ENCODE measurements at regions not wholly inside any gene's neighbourhood (a gene's known extent, or its start where the extent isn't known, plus 50 kb on each side); places are given as distances from the start of the nearest gene placed in this dataset.
A peak's percentile ranks its signal among the peaks of the same experiment; 100 is the strongest.
"Not testable (repeated sequence)": the region's sequence is repeated elsewhere in the genome, so short reads cannot be mapped to it uniquely, and the experiment has no call there.

DNA sequence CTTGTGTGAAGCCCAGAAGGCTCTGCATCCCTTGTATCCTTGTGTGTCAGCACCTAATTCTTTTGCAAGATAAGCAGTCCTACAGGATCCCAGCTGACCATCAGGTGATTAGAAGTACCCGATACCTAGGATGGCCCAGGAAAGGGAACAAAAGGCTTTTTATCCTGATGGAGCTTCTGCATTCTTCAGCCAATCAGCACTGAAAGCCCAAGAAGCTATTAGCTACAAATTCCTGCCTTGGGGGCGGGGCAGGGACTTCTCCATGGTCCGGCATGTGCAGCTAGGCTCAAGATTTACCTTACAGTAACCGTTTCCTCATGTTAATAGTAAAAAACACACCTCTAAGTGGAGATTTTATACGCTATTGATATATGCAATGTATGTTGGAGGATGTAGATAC is 264.6 kb upstream of the THUMPD2 start:
- no peak for DNase-seq (ENCODE audit: low spot score)

DNA sequence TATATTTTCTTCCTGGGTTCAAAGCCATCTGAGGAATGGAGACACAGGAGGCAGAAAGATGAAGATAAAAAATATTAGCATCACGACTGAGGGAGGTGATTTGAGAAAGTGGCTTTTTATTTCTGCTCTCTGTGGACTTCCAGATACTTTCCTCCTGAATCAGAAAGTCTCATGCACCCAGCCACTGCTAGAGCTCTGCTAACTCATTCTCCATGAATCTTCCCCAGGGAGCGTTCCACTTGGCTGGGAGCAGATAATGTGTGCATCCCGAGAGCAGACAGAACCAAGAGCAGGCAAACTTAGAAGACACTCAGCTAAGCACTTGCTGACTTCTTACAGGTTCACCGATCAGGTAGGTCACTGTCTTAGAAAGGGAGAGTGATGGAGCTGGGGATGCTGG is 264.1 kb upstream of the THUMPD2 start:
- no peak for DNase-seq (ENCODE audit: low spot score)

DNA sequence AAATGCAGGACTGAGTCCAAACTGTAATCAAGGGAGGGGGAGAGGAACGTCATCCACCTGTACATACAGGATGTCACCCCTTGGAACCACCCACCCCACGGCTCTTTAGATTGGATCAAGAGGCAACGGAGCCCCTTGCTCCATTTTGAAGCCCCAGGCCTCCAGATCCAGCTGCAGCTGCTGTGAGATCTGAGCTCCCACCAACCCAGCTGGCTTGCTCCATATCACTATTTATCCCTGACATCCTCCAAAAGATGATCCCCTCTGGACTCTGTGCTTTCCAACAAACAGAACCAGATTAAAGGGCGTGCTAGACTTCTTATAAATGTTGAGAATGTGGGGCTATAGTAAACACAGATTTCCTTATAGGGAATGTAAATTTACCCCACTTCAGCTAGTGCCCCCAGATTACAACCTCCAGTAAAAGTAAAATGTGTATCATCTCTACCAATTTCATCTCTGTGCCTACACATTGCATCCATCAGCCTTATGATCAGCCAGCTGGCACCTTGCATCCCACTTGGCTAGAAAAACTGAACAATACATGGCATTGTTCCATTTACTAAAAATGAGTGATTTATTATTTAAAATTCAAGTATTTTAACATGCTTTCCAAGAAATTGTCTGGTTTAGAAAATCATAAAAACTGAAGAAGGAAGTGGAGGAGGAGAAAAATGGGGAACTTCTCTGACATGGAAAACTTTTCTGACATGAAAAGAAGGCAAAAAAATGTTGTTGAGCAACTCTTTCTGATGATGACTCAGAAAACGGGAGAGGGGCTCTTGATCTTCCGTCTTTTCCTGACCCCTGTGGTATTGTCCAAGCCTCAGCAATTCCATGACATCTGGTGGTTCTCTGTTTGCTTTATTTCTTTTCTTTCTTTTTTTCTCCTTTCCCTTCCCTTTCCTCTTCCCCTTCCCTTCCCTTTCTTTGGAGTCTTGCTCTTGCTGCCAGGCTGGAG is 262.6 kb upstream of the THUMPD2 start:
- DNase-seq (ENCODE audit: low spot score) = peak; percentile 58

DNA sequence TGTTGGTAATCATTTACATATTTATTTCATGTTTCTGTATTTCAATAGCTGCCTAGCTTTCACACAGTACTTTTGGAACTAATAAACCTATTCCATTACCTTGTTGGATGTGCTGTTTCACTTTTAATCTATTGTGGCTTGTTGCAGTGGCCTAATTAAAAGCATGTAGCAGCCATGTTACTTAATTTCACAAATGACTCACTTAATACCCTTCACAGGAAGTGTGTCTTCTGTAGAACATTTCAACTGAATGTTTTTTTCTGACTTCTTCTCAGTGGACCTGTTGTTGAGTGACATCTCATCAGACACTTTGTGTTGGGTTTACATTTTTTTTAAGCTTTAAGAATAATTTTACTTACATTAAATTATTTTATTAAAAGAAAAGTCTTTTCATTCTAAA is 260.5 kb upstream of the THUMPD2 start:
- no peak for DNase-seq (ENCODE audit: low spot score)

DNA sequence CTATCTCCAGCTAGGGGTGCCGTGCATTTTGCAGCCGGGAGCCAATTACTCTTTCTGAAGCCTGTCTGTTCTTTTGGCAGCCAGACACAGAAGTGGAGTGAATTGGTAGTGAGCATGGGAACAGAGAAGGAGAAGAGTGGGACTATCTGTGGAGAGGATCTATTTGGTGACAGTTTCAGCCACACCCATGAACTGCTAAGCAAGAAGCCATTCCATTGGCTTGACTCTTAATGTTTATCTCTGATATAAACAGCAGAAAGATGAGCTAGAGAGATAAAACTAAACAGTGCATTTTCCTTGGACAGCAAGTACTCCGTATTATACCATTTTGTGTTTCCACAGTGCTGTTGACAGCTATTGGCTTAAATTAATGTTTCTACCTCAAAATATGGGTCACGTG is 259.6 kb upstream of the THUMPD2 start:
- DNase-seq (ENCODE audit: low spot score) = no peak

DNA sequence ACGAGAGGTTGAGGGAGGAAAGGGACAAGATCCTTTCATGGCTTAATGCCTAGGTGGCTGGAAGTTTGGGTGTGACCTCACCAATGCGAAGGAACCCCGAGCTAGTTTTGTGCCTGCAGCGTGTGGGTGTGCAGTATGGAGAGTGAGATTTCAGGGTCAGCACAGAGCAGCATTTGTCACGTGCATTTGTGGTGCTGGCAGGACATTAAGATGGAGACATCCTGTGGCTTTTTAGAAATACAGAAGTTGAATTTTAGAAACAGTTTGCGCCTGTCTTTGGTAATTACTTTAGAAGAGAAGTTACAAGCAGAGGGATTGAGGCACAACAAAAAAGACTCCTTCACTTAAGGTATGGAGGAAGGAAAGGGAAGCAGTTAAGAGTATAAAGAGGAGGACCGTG is 258.2 kb upstream of the THUMPD2 start:
- no peak for DNase-seq (ENCODE audit: low spot score)

DNA sequence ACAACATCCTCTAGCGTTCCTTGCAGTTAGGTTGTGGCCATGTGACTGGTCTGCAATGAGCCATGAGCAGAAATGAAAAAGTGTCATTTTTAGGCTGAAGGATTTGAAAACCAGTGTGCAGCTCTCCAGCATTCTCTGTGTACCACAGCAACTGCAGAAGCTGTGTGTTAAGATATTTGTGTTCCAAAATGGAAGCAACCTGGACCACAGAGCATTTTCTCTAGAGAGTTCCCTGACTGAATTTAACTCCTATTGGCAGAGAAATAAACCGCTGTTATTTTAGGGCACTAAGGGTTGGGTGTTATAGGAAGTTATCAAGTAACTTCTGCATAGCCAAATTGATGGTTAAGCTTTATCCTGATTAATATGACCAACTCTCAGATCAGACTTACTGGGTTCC is 257.2 kb upstream of the THUMPD2 start:
- DNase-seq (ENCODE audit: low spot score) = no peak

DNA sequence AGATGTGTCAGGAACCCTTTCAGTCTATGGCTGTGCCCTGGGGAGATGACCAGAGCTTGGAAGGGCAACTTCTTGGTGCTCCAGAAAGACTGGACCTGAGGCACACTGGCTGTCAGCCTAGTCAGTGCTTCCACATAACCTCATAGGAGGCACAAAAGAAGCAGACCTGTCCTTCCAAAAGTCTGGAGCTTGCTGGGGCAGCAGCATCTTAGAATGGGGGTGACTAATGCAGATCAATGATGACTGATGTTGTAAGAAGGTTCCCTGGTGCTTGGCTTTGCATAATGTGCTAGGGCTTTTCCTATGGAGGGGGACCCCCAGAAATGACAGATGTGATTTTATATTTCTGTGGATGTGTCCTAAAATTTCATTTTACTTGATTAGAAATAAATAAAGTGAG is 255.7 kb upstream of the THUMPD2 start:
- DNase-seq (ENCODE audit: low spot score) = no peak

DNA sequence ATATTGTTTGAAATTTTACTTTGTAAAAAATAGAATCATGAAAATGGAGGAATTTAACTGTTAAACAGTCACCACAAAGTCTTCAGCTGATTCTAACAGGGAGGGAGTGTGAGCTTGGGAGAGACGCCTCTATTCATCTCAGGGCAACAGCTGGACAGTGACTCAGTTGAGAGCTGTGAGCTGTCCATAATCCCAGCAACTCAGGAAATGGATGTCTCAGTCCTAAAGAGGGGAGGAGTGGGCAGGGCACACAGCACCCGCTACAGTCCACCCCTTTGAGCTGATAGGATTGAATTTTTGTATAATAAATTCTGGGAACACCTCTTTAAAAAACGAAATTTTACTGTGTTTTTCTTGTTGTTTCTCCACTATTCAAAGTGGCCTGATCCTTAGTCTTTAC is 255.1 kb upstream of the THUMPD2 start:
- DNase-seq (ENCODE audit: low spot score) = peak; percentile 90

DNA sequence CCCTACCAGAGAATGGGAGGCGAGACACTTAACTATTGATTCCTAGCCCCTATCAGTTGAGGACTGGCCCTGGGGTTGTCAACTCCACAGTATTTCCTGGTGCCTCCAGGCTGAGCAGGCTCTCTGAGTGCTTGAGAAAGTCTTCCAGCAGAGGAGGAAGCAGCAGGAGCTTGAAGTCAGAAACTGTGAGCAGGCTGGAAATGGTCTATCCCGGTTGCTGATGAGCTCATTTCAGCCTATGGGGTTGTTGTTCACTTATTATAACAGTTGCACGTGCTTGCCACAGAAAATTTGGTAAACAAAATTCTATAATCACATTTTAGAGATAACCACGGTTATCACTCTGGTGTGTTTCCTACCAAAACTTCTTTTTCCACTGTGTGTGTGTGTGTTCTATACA is 254.7 kb upstream of the THUMPD2 start:
- DNase-seq (ENCODE audit: low spot score) = peak; percentile 8

DNA sequence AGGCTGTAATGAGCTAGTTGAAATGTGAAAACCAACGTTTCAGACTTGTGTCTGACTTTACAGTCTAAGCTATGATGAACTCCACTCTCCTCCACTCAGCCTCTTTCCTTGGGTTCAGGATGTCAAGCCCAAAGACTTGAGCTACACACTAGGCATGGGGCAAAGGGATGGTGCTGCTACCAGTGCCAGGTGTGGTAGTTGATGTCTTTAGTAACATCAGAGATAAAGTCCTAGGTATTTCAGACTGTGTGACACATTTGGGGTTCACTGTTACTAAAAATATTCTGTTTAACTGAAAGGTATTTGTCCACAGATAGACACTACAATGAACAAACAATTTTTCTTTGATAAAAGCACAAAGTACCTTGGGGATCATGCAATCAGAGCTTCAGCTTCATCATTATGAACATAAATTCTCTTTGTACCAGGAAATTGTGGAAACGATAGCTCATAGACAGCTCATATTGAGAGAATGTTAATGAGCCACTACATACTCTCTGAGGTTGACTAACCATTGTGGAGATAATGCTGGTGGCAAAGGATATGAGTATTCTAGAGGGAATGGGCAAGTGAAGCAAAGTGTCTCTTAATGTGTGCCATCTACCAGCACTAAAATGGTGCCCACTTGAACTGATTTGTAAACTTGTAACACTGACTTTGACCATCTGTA is 253.7 kb upstream of the THUMPD2 start:
- DNase-seq (ENCODE audit: low spot score) = peak; percentile 93

DNA sequence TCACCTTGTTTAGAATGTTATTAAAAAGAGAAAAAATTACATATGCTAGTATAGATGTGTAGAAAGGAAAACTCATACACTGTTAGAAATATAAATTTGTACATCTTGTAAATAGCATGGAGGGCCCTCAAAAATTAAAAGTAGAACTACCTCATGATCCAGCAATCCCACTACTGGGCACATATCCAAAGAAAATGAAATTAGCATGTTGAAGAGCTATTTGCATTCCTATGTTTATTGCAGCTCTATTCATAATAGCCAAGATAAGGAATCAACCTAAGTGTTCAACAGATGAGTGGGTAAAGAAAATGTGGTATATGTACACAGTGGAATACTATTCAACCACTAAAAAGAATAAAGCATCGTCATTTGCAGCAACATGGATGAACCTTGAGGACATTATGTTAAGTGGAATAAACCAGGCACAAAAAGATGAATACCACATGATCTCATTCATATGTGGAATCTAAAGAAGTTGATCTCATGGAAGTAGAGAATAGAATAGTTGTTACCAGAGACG is 251.5 kb upstream of the THUMPD2 start:
- no peak for DNase-seq (ENCODE audit: low spot score)

DNA sequence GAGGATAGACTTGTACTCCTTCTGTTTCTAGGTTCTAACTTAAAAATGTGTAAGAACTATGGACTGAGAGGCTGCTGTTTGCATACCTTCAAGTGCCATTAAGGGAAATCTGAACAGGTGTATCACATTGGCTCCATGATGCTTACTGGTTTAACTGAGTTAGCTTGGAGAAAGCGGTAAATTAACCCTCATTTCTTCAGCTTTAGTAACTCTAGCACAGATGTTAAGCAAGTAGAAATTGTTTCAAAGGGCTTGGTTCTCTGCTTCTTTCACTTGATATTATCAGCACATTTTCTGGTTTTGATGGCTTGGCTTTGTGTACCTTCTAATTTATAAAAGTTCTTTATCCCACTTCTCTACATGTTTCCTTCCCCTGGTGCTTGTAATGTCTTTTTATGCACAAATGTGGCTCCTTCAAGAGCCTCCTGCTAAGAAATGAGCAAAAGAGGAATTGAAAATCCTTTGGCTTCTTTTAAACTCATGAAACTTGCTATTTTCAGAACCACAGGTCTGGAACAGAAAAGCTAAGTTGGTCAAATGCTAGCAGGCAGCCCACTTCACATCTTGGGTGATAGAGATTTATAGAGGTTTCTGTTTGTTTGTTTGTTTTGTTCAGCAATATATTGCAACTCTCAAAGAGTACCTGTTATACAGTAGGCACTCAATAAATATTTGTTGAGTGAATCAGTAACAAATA is 249.9 kb upstream of the THUMPD2 start:
- DNase-seq (ENCODE audit: low spot score) = no peak

DNA sequence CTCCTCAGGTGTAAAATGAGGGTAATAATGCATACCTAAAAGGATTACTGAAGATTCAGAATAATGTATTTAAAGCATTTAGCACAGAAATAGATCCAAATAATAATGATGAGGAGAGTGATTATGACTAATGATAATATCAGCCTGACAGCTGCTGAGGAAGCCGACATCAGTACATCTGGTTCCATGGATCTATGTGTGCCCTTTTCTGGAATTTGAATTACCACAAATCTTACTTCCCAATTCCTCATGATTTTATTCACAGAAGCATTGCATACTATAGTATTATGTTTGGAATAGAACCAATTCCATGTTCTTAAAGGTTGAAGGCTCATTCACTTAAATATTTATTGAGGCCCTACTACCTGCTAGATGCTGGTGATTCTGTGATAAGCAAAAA is 248.9 kb upstream of the THUMPD2 start:
- no peak for DNase-seq (ENCODE audit: low spot score)

DNA sequence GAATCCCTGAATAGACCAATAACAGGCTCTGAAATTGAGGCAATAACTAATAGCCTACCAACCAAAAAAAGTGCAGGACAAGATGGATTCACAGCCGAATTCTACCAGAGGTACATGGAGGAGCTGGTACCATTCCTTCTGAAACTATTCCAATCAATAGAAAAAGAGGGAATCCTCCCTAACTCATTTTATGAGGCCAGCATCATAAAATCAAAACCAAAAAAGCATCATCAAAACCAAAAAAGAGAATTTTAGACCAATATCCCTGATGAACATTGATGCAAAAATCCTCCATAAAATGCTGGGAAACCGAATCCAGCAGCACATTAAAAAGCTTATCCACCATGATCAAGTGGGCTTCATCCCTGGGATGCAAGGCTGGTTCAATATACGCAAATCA is 246.2 kb upstream of the THUMPD2 start:
- not testable (repeated sequence) for DNase-seq (ENCODE audit: low spot score)

DNA sequence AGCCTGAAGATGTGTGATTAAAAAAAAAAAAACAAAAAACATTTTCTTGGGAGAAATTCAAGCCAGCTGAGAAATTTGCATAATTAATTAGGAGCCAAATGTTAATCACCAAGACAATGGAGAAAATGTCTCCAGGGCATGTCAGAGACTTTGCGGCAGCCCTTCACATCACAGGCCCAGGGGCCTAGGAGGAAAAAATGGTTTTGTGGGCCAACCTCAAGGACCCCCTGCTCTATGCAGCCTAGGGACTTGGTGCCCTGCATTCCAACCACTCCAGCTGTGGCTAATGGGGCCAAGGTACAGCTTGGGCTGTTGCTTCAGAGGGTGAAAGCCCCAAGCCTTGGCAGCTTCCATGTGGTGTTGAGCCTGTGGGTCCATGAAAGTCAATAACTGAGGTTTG is 241.9 kb upstream of the THUMPD2 start:
- no peak for DNase-seq (ENCODE audit: low spot score)

DNA sequence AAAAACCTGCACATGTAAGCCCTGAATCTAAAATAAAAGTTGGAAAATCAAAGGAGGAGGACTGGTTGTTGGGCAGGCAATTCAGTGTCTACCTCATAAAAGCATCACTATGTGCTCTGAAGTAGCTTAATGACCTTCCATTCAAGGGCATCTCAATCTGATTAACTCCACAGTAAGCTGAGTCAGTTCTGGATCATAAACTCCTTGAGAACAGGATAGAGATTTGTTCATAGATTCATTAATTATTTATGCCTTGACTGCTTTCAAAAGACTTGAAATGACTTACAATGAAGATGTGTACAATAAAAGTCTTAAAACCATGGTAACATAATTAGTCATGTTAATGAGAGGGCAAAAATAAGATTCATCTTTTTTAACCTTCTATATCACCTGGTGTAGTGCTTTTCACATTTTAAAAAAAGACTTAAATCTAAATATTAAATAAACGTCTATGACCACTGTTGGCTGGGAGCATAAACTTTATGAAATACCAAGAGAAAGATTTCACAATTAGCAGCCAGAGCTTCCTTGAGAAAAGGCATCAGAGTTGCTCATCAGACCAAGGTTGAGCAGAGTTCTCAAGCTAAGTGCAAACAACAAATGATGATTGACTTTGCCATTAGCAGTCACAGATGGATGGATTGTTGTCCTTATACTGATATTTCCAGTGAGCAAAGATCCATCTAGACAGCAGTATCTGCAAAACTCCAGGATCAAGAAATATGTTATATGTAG is 237.3 kb upstream of the THUMPD2 start:
- DNase-seq (ENCODE audit: low spot score) = no peak

DNA sequence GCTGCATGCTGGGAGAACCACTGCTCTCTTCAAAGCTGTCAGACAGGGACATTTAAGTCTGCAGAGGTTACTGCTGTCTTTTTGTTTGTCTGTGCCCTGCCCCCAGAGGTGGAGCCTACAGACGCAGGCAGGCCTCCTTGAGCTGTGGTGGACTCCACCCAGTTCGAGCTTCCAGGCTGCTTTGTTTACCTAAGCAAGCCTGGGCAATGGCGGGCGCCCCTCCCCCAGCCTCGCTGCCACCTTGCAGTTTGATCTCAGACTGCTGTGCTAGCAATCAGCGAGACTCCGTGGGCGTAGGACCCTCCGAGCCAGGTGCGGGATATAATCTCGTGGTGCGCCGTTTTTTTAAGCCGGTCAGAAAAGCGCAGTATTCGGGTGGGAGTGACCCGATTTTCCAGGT is 234.9 kb upstream of the THUMPD2 start:
- not testable (repeated sequence) for DNase-seq (ENCODE audit: low spot score)

DNA sequence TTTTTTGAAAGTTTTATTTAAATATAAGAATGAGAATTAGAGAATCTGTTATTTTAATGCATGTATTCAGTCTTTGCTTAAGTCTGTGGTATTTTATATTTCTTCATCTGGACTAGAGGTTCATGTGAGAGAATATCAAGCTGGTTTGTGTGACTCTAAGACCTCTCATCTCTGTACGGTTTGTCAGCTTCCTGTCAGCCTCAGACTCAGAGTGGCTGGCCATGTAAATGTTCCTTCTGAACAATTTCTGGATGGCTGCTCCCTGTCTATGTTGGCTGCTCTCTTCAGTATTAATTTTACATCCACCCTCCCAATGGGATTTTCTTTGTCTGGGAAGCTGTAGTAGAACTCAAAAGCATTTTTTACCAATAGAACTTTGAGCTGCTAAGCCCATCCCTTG is 225.3 kb upstream of the THUMPD2 start:
- DNase-seq (ENCODE audit: low spot score) = no peak

DNA sequence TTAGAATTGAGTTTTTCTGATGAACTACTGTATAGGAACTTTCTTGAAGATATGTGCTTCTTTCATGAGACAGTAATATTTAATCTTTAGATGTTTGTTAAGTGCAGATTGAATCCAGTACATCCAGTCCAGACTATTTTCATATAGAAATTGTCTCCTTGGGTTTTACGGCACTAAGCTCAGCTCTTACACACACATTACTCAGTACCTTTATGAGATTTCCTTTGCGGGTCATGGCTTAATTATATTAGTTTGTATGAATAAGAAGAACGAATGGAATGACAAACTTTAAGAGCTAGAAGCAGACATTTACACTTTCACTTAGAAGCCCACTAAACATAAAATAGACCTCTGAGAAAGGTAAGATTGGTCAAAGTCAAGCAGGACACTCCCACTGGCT is 223.3 kb upstream of the THUMPD2 start:
- no peak for DNase-seq (ENCODE audit: low spot score)

DNA sequence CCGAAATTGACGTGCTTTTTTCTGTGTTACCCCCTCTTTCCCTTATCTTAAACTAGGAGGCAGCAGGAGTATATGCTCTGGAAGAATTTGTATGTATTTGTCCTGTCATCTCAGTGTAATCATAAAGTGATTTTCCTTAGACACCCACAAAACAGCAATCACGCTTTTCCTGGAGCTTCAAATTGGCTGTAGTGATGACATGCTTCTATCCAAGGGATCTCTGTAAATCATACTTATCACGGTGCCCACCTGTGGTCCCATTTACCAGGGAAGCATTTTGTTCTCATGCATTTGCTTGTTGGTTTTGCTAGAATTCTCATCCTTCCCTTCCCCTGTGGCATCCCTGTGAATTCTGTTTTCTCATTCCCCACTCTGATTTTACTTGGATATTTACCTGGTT is 220.8 kb upstream of the THUMPD2 start:
- no peak for DNase-seq (ENCODE audit: low spot score)

DNA sequence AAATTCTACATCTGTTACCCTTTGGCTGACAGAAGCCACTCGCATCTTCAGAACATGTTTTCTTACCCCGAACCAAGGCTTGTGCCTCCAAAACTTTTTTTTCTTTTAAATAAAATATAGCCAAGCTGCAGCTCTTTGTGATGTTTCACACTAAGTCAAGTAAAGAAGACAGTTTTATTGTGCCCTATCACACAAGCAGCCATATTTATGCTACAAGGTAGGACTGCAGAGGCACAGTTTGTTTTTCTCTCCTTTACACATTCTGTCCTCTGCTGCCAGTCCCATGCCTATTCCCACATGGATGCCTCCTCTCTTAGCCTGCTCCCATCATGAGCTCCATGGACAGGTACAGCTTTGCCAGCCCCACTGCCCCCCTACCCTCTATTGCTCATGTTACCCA is 219.6 kb upstream of the THUMPD2 start:
- no peak for DNase-seq (ENCODE audit: low spot score)
